Activated naive CD8-positive, alpha-beta T cell treated with anti-CD3 and anti-CD28 coated beads for 36 hours (primary cell): ENCODE measurements at regions not wholly inside any gene's neighbourhood (a gene's known extent, or its start where the extent isn't known, plus 50 kb on each side); places are given as distances from the start of the nearest gene placed in this dataset.

Experiments
- DNase-seq: peaks from one replicate; pipeline ENCODE4 v3.0.0; 2021
- H3K27ac Mint-ChIP-seq: one replicate; pipeline ENCODE4 v1.8.0; 2022; ENCODE audit warnings: mild to moderate bottlenecking, moderate library complexity, mixed read lengths
- H3K27me3 Mint-ChIP-seq: one replicate; pipeline ENCODE4 v1.8.0; 2022; ENCODE audit warnings: mild to moderate bottlenecking, mixed read lengths
- H3K36me3 Mint-ChIP-seq: one replicate; pipeline ENCODE4 v1.8.0; 2021; ENCODE audit warnings: mild to moderate bottlenecking, mixed read lengths
- H3K4me1 Mint-ChIP-seq: one replicate; pipeline ENCODE4 v1.8.0; 2021; ENCODE audit warnings: mixed read lengths
- H3K4me3 Mint-ChIP-seq: one replicate; pipeline ENCODE4 v1.8.0; 2022; ENCODE audit warnings: mild to moderate bottlenecking, moderate library complexity, mixed read lengths
- H3K9me3 Mint-ChIP-seq: one replicate; pipeline ENCODE4 v1.8.0; 2022; ENCODE audit warnings: mixed read lengths

DNA sequence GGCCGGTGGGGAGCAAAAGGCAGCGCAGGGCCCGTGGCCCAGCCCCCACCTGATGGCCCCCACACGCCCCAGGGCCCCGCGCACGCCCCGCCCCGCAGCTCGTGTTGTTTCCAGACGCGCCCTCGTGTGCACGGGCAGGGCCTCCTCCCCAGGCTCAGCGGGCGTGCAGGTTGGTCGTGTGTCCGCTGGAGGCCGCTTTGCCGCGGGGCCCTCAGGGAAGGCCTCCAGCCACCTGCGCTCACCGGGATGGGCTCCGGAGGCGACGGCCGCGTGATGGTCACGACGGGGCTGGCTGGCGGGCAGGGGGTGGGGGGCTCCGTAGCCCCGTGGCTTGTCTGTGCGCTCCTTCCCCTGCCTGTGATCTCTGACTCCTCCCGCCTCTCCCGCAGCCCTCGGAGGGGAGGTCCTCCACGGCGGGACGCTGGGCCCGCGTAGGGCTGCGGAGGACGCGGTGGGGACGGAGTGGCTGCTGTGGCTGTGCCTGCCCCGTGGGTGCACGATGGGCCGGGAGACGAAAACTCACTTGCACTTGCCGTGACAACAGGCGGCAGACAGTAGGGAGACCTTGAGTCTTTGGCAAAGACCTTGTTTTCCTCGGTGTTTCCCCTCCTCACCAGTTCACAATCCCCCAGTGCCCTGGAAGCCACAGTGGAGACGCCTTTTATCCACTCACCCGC is 67.1 kb downstream of the RTP5 start:
- Mint-ChIP-seq H3K27me3 (no peaks in the 10 kb centered on the region), H3K9me3 (peaks cover 5% of the 10 kb centered on the region), H3K27ac (no peak overlapping the region), H3K4me3 (no peak overlapping the region), H3K36me3 (peaks cover 19% of the 10 kb centered on the region), H3K4me1 (peaks cover 9% of the 10 kb centered on the region)
- no peak for DNase-seq

- Mint-ChIP-seq H3K27me3 (no peaks in the 10 kb centered on the region), H3K4me3 (no peak overlapping the region), H3K4me1 (peaks cover 9% of the 10 kb centered on the region), H3K36me3 (peaks cover 19% of the 10 kb centered on the region), H3K9me3 (peaks cover 5% of the 10 kb centered on the region), H3K27ac (no peak overlapping the region)
- no peak for DNase-seq
These were observed 67.8 kb downstream of the RTP5 start for GRCh38 chr2:241937297-241937696.

- Mint-ChIP-seq H3K4me1 (peaks cover 9% of the 10 kb centered on the region), H3K36me3 (peaks cover 19% of the 10 kb centered on the region), H3K27ac (no peak overlapping the region), H3K4me3 (no peak overlapping the region), H3K27me3 (no peaks in the 10 kb centered on the region), H3K9me3 (peaks cover 5% of the 10 kb centered on the region)
- DNase-seq: no peak
These were observed 70.0 kb downstream of the RTP5 start for GRCh38 chr2:241939541-241939940.

DNA sequence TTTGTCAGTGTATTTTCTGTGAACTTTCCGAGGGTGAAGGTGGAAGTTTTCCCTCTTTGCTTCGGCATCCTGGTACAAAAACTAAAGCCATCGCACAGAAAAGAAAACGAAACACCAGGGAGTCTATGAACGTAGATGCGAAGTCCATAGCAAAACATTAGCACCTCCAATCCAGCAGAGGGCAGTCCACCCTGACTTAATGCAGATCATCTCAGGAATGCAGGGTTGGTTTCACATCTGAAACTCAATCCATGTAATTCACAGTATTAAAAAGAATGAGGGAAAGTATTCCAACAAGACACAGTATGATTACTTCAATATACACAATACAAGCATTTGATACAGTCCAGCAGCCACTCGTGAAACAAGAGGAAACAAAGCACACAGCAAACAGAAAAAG is 70.8 kb downstream of the RTP5 start:
- Mint-ChIP-seq H3K4me3 (no peak overlapping the region), H3K4me1 (peaks cover 9% of the 10 kb centered on the region), H3K27ac (no peak overlapping the region), H3K9me3 (peaks cover 5% of the 10 kb centered on the region), H3K27me3 (no peaks in the 10 kb centered on the region), H3K36me3 (peaks cover 18% of the 10 kb centered on the region)
- no peak for DNase-seq

- Mint-ChIP-seq H3K4me3 (no peak overlapping the region), H3K27me3 (no peaks in the 10 kb centered on the region), H3K4me1 (peaks cover 9% of the 10 kb centered on the region), H3K27ac (no peak overlapping the region), H3K36me3 (peaks cover 9% of the 10 kb centered on the region), H3K9me3 (peaks cover 5% of the 10 kb centered on the region)
- no peak for DNase-seq
These were observed 72.3 kb downstream of the RTP5 start for GRCh38 chr2:241941691-241942301.

GRCh38 chr2:241942416-241943208 is 73.1 kb downstream of the RTP5 start:
- Mint-ChIP-seq H3K9me3 (peaks cover 5% of the 10 kb centered on the region), H3K27me3 (no peaks in the 10 kb centered on the region), H3K36me3 (peaks cover 9% of the 10 kb centered on the region), H3K4me3 (no peak overlapping the region), H3K27ac (no peak overlapping the region), H3K4me1 (peaks cover 9% of the 10 kb centered on the region)
- DNase-seq: no peak

GRCh38 chr2:241943209-241943850 is 73.8 kb downstream of the RTP5 start:
- Mint-ChIP-seq H3K36me3 (peaks cover 9% of the 10 kb centered on the region), H3K27ac (no peak overlapping the region), H3K4me1 (peaks cover 9% of the 10 kb centered on the region), H3K4me3 (no peak overlapping the region), H3K9me3 (peaks cover 5% of the 10 kb centered on the region), H3K27me3 (no peaks in the 10 kb centered on the region)
- DNase-seq: no peak

GRCh38 chr2:241943961-241944575 is 74.5 kb downstream of the RTP5 start:
- no peak overlapping the region for H3K27ac Mint-ChIP-seq
- peaks cover 5% of the 10 kb centered on the region for H3K9me3 Mint-ChIP-seq

DNA sequence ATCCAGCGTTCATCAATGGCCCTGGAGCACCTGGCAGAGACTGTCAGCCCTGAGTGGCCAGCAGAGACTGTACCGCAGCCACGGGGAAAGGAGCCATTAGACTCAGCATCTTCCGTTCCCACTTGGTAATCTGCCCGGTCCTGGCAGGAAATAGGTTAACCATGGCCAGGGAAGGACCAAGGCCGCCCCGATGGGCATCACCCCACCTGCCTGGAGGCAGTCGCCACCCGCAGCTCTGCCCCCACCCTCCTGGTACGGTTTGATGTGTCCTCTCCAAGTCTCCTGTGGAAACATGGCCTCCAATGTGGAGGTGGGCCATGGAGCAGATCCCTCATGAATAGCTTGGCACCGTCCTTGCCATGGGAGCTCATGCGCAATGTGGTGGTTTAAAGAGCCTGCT is 75.3 kb downstream of the RTP5 start:
- no peak overlapping the region for H3K4me3 Mint-ChIP-seq
- H3K4me1 Mint-ChIP-seq: peaks cover 2% of the 10 kb centered on the region
- no peak for DNase-seq
- H3K27me3 Mint-ChIP-seq: no peaks in the 10 kb centered on the region
- H3K9me3 Mint-ChIP-seq: peaks cover 5% of the 10 kb centered on the region
- H3K36me3 Mint-ChIP-seq: peaks cover 6% of the 10 kb centered on the region
- no peak overlapping the region for H3K27ac Mint-ChIP-seq

More at GRCh38 chr2:241943961-241944575, 74.5 kb downstream of the RTP5 start:
- peaks cover 5% of the 10 kb centered on the region for H3K4me1 Mint-ChIP-seq
- H3K4me3 Mint-ChIP-seq: no peak overlapping the region
- no peak for DNase-seq
- H3K36me3 Mint-ChIP-seq: peaks cover 6% of the 10 kb centered on the region
- no peaks in the 10 kb centered on the region for H3K27me3 Mint-ChIP-seq

- Mint-ChIP-seq H3K9me3 (peaks cover 2% of the 10 kb centered on the region), H3K27me3 (no peaks in the 10 kb centered on the region), H3K36me3 (peaks cover 2% of the 10 kb centered on the region), H3K4me1 (peaks cover 2% of the 10 kb centered on the region), H3K27ac (no peak overlapping the region), H3K4me3 (no peak overlapping the region)
- DNase-seq: no peak
These were observed 75.8 kb downstream of the RTP5 start for GRCh38 chr2:241945311-241945710.

GRCh38 chr2:241945803-241946202 is 76.3 kb downstream of the RTP5 start:
- H3K9me3 Mint-ChIP-seq: no peaks in the 10 kb centered on the region
- H3K4me3 Mint-ChIP-seq: no peak overlapping the region
- no peaks in the 10 kb centered on the region for H3K36me3 Mint-ChIP-seq
- H3K4me1 Mint-ChIP-seq: peaks cover 2% of the 10 kb centered on the region
- H3K27me3 Mint-ChIP-seq: no peaks in the 10 kb centered on the region
- no peak for DNase-seq
- H3K27ac Mint-ChIP-seq: no peak overlapping the region

GRCh38 chr2:241946306-241947003 is 76.9 kb downstream of the RTP5 start:
- Mint-ChIP-seq H3K27me3 (no peaks in the 10 kb centered on the region), H3K4me3 (no peak overlapping the region), H3K9me3 (no peaks in the 10 kb centered on the region), H3K27ac (no peak overlapping the region), H3K36me3 (no peaks in the 10 kb centered on the region), H3K4me1 (peaks cover under 1% of the 10 kb centered on the region)
- DNase-seq: no peak

DNA sequence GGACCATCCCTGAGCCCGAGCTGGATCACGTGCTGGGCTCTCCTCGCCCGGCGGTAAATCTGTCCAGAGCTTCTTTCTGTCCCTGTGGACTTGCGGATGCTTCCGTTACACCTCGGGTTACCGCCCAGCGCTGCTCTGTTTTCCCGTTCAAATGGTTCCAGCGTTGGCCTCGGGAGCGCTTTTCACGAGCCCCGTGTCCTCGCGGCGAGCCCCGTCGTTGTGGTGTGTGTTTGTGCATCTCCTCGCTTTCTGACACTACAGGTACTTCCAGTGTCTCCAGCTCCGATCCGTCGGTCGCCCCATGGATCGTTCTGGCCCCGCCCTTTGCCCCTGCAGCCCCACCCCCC is 77.4 kb downstream of the RTP5 start:
- no peaks in the 10 kb centered on the region for H3K9me3 Mint-ChIP-seq
- no peak overlapping the region for H3K4me3 Mint-ChIP-seq
- H3K36me3 Mint-ChIP-seq: no peaks in the 10 kb centered on the region
- no peaks in the 10 kb centered on the region for H3K27me3 Mint-ChIP-seq
- no peaks in the 10 kb centered on the region for H3K4me1 Mint-ChIP-seq
- DNase-seq: no peak
- H3K27ac Mint-ChIP-seq: no peak overlapping the region

DNA sequence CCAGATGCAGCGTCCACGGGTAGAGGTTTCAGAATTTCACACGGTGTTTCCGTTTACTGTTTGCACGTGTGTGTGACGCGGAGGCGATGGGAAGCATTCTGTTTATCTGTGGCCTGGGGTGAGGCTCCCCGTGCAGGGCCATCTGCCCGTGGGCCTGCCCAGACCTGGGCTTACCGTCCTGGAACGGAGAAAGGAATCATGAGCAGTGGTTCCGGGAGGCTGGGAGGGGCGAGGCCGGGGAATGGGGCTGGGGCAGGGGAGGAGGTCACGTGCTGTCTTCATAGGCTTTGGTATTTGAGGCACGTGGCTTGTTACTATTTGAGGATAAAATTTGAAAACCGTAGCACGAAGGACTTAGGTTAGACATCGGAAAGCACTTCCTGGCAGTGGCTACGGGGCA is 77.9 kb downstream of the RTP5 start:
- no peaks in the 10 kb centered on the region for H3K27me3 Mint-ChIP-seq
- no peak overlapping the region for H3K4me3 Mint-ChIP-seq

More for the DNA sequence above, 77.9 kb downstream of the RTP5 start:
- no peaks in the 10 kb centered on the region for H3K9me3 Mint-ChIP-seq
- no peak for DNase-seq
- H3K4me1 Mint-ChIP-seq: no peaks in the 10 kb centered on the region
- no peak overlapping the region for H3K27ac Mint-ChIP-seq
- no peaks in the 10 kb centered on the region for H3K36me3 Mint-ChIP-seq
